GM18907 (cell line): ENCODE measurements at regions not wholly inside any gene's neighbourhood (a gene's known extent, or its start where the extent isn't known, plus 50 kb on each side); places are given as distances from the start of the nearest gene placed in this dataset.

Experiments
- ATAC-seq: cut with Tn5 transposase; IDR thresholded peaks from one replicate; pipeline ENCODE4 v1.9.1; 2021; ENCODE audit warnings: mild to moderate bottlenecking, moderate library complexity; ENCODE audit not compliant: unreplicated experiment

DNA sequence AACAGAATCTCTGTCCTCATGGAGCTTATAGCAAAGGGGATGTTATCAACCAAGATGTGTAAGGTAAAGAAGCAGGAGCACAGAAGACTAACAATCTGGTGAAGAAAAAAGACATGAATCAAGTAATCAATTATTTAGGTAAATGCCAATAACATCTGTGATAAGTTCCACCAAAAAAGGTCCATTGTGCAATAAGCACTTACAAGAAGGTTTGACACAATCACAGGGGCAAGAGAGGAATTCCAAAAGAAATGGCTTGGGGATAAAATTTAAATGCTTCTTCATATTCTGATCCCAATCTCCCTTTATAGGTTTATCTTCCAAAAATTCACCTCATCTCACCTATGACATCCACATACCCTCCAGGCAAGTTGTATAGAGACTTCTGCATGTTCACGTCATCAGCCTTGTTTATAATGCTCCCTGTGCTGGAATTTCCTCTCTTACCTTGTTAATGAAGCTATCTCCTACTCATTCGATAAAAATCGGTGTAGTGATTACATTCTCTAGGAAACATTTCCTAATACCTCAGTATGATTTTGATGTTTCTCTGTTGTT is 53.6 kb upstream of the DPT start:
- no peak for ATAC-seq

DNA sequence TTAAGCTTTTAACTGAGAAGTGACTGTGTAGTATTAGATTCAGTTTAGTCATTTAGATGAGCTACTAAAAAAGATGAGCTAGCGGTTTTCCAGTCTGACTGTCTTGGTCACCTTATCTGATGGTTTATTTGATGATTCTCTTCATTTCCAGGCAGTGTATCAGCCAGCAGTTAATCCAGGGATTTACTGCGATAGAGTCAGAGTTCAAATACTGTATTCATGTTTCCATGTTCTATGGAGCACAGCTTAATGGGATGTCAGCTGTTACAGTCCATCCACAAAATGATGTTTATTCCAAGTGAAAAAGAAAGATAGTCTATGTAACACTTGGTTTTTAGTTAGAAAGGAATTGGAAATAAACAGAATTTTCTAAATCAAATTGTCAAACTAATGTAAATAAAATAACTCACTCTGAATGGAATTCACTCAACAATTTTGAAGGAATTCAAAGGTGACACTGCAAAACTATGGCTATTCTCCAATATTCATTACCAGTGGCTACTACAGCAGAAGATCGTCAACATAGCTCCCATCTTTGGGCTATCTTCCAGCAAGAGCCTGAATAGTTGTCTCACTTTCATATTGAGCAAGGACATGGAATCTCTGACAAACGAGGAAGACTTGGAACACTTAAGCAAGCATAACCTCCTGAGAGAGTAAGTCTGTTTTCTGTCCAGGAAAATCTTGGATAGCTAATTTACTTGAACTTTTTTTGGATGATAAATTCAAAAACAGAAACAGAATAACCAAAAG is 54.6 kb upstream of the DPT start:
- ATAC-seq: no peak

DNA sequence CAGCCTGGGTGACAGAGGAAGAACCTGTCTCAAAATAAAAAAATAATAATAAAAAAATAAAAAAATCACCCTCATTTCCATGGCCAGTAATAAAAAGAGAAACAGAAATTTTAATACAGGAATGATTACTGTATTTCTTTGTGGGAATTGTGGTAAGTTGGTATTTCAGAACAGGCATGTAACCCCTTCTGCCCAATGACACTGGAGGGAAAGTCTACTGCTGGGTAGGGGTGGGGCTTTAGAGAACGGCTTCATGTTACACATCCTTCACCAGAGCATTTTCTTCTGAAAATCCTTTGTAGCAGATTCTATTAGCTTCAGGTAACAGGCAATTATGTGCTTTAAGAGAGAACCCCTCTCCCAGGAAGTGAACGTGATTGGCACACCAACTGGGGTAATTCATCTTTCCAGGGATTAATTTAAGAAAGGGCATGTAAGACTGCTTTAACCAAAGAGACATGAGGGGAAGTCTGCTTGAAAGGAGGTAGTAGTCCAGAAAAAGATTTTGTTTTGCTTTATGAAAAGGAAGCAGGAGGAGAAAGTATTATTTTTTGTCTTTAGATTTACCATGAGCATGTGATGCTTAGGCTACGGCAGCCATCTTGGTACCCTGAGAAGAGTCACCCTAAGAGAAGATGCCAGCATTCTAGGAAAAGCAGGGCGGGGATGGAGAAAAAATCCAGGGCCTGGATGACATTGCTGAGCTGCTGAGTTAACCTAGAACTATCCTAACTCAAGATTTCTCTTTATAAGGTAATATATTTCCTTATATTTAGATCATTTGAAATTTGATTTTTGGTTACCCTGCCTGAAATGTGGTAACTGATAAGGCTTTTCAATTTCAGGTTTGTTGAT is 57.7 kb upstream of the DPT start:
- ATAC-seq: no peak

DNA sequence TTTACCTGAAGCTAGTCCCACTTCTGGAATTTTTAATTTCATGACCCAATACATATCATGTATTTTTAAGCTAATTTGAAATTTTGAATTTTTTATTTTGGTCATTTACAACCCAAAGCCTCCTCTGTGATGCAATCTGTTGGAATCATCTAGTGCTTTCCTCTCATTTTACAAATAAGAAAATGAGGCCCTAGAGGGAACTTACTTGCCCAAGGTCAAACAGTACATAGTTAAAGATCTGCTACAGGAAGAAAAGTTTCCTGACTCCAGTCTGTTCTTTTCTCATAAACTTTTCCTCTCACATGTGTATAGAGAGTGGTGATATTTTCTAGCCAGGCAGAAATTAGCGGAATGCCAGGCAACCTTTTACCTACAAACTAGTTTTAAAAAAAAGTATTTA is 59.3 kb upstream of the DPT start:
- ATAC-seq: no peak

DNA sequence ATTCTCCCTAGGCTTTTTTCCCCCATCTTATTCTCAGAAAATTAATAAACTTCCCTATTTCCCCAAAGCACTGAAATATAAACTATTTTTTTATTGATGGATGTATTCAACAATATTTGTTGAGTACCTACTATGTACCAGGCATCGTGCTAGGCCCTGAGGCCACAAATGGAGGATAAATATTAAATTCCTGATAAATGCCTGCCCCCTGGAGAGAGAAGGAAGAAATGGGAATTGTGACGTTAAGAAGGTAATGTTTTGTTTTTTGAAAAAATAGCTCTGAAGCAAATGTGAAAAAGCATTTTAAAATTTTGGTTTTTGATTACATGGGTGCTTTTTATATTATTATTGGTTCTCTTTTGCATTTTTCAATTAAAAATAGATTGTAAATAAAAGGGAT is 60.5 kb upstream of the DPT start:
- ATAC-seq: no peak

DNA sequence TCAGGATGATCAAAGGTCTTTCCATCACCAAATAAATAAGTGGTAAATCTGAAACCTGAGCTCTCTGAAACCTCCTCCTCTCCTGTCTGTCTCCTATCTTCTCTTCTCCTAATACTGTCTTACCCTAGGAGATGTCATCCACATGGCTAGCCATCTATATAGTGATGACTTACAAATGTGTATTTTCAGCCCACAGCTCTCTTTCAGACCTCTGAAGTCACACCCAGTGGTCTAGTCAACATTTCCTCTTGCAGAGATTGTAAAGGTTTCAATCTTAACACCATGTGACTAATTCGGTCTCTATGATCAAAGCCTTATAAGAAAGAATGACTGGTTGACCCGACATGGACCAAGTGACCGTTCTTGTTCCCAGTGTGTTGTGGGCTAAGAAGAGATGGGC is 63.1 kb upstream of the DPT start:
- no peak for ATAC-seq

DNA sequence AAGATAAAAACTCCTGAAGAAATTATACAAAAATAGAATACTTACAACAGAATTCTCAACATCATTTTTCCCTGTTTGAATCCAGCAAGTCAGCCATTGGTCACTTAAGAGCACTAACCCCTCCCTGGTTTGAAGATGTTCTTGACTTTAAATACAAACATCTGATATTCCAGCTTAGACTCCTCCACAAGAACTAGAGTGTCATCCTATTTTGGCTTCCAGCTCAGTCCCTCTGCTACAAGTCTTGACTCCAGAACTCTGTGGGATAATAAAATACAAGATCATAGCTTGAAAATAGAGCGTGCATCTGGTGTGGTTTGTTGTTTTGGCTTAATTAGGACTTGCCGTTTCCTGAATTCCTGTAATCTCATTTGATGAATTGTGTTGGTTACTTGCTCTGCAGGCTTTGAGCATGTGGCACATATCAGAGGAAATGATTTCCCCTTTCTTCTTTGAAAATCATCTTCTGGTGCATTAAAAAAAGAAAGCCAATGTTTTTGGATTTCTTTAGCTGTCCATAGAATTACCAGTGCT is 63.7 kb upstream of the DPT start:
- no peak for ATAC-seq

DNA sequence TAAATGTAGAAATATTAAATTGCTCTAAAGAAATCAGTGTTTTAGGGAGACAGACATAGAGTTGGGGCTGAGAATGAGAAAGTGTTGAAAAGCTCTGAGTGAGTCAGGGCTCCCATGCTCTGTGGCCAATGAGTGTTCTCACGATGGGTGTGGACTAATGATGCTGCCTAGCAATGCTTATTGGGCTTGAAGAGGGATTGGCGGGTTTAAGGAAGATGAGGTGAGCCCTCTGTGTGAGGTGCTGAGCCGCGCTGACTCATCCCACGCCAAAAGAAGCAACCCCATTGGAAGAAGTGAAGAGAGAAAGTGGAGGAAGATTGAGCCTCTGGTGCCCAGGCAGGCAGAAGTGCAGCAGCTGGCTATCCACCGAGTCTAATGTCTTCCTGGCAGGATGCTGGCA is 65.1 kb upstream of the DPT start:
- no peak for ATAC-seq

DNA sequence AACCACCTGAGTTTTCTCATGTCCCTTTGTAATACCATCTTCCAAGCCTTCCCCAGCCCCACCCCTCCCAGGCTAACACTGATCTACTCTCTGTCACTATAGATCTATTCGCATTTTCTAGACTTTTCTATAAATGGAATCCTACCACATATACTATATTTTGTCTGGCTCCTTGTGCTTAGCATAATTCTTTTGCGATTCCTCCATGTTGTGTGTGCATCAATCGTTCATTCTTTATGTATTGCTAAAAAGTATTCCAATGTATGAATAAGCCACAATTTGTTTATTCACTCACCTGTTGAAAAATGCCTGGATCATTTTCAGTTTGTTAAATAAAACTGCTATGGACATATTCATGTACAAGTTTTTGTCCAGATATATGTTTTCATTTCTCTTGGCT is 66.7 kb upstream of the DPT start:
- no peak for ATAC-seq

DNA sequence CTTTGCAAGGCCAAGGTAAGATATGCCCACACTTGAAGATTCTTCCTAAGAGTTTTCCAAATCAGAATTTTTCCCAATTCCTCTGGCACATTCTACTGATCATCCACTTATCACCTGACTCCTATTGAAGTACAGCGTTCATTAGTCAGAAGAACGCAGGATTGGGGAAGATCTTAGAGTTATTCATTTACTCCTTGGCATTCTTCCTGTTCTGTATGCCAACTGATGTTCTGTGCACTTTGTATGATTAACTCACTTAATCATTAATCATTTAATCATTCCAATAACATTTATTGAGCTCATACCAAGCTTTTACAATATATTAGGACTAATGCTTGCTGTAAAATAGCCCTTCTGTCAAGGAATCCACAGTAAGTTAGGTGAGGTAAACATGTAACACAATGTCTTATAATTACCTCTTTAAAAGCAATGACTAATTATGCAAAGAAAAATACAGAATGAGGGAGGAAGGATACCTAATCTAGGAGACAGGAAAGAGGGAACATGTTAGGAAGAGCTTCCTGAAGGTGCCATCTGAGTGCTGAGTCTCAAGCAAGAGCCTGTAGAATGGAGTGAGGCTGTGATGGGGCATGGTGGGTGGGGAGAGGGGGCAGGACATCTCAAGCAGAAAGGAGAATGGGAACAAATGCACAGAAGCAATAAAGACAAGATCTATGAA is 71.1 kb upstream of the DPT start:
- no peak for ATAC-seq

DNA sequence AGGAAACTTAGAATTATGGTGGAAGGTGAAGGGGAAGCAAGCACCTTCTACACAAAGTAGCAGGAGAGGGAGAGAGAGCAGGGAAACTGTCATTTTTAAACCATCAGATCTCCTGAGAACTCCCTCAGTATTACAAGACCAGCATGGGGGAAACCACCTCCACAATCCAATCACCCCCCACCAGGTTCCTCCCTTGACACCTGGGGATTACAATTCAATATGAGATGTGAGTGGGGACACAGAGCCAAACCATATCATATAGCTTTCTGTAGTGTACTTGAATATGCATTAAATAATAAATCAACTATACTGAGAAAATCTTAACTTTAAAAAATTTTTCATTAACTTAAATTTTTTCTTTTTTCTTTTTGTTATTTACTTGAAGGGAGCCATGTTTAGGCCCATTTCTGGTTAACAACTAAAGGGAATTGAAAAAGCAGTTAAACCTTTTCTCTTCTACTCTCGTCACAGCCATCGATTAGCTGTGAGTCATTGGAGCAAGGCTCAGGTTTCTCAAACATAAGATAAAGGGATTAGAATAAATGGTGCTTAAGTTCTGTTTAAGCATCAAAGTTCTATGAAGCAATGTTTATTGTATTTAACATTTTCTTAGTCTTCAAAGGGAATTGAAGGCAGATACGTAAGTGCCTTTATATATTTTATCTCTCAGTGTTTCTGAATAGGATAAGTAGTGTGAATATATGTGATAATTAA is 72.2 kb upstream of the DPT start:
- no peak for ATAC-seq

DNA sequence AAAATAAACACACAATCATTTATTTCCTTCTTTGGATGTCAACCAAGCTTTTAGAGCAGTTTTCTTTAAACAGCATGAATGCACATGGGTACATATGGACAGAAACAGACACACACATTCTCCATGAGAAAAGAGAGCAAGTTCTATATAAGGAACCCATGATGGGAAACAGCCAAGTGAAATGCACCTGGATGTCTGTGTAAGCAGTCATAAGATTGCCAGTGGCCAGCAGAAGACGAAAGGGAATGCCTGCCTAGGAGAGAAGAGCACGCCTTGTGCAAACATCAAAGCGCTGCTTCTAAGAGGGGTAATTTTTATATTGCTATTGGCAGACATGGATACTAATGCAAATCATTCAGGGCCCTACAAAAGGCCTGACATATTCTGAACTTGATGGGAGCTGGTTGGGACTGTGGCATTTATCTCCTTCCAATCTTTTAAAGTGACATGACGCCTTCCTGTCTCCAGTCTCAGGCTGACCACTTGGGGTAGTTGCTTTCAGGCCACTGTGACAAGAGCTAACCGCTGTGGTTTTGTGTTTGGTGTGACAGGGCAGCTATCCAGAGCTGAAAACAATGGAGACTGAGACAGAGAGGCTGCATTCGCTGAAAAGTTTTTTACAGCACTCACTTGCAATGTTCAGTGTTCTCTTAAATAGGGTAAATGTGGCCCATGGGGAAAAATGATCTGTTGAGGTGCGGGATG is 75.0 kb upstream of the DPT start:
- ATAC-seq: no peak

DNA sequence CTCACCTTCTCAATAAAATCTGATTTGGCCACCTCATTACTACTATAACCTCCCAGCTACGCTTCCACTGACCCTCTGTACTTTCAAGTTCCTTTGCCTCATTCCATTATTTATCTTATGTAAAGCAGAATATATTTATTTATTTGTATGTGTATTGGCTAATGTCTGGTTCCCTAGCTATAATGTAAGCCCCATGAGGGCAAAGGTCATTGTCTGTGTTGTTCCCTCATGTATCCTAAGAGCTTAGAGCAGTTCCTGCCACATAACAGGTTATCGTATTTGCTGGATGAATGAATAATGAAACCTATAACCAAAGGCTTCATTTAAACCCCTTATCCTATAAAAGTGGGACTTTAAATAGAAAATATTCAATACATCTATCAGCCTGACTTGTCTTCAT is 77.9 kb upstream of the DPT start:
- ATAC-seq: no peak

DNA sequence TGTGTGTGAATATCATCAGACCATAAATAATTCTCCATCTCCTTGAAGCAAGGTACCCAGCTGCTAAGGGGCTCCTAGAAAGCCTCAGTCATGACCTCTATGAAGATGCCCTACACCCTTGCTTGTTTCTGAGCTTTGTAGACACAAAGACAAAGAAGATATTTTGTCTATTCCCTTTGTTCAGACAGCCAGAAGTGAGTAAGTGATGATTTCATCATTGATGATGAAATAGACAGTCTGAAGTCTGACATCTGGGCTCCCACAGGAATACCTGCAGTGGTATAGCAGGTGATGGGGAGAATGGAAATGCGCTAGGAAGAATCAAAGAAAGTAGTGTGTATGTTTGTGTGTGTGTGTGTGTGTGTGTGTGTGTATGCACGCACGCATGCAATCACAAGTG is 82.2 kb upstream of the DPT start:
- ATAC-seq: no peak

DNA sequence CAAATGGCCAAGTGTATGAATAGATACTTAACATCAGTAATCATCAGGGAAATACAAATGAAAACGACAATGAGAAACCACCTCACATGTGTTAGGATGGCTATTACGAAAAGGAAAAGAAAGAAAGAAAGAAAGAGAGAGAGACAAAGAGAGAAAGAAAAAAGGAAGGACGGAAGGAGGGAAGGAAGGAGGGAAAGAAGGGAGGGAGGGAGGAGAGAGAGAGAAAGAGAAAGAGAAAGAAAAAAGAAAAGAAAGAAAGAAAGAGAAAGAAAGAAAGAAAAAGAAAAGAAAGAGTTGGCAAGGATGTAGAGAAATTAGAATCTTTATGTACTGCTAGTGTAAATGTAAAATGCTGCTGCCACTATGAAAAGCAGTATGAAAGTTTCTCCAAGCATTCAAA is 90.7 kb upstream of the DPT start:
- ATAC-seq: no peak

DNA sequence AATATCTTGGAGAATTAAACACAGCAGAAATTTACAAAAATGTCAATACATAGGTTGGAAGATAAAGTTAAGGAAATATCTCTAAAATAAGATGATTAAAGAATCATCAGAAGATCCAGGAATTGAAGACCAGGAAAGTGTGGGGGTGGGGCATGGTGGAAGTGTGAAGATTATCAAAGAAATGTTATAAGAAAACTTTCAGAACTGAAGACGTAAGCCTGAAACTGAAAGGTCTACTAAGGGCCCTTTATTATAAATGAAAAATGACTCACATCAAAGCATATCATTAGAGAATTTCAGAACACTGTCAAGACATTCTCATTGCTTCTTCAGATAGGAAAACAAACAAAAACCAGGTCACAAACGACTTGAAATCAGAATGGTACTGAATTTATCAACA is 92.4 kb upstream of the DPT start:
- no peak for ATAC-seq

DNA sequence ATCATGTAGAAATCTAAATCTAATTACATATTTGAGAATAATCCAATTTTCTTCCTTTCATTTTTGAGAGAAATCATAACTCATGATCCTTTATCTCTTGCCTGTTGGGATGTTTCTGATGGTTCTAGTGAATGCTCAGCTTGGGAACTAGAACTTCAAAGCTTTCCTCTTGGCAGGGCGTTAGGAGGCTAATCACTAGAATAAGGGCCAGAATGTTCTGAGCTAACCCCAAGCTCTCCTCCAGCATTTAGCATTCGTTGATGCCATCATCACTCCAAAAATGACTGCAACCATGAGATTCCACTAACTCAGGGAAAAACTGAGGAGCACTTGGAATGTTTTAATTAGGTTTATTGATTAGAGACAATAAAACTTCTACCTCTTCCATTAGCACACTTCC is 93.9 kb upstream of the DPT start:
- ATAC-seq: no peak

DNA sequence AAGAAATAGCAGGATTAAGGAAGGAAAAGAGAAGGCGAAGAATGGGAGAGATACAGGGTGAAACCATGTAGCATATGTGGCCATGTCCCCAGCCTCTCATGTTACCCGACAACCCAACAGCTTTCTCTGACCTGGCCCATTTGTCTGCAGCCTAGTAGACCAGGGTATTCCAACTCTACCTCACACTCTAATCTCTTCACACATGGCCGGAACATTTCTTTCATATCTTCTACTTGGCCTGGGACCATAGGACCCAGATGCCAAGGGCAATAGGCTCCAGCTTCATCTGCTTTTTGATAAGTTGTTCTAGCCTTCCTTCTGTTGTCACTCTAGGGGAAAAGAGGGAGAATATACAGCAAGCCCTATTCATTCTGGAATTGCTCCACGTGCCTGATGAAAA is 95.0 kb upstream of the DPT start:
- ATAC-seq: no peak

DNA sequence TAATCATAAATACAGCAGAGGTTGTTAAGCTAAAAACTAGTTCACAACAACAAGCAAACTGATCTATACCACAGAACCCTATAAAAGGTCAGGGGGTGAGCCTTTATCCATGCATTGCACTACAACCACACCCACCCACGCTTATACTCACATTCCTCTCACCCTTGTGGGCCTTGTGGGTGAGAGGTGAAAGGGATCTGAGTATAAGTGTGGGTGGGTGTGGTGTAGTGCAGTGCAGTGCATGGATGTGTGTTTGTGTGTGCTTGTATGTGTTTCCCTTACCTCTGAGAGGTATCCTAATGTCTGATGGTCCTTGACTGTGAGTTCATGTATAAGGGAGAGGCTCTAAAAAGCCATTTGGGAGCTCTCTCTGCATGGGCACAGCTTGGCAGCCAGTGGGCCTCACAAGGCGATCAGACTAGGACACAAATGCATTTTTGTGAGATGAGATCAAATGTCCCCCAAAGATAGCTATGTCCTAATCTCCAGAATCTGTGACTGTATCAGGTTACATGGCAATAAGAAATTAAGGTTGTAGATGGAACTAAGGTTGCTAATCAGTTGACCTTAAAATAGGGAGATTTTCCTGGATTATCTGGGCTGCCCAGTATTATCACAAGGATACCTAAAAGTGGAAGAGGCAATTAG is 95.5 kb upstream of the DPT start:
- no peak for ATAC-seq

DNA sequence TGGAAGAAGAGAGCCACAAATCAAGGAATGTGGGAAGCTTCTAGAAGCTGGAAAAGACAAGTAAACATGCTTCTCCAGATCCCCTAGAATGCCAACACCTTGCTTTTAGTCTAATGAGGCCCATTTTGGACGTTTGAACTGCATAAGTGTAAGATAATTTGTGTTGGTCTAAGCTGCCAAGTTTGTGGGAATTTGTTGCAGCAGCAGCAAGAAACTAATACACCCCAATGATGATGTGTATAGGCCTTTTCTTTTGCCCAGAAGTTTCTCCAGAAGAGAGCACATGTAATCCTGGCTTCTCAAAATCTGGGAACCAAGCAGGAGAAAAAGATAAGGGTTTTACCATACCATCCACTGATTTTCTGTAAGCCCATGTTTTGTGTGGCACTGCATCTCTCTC is 96.1 kb upstream of the DPT start:
- ATAC-seq: no peak
